ENCODE measurements at regions not wholly inside any gene's neighbourhood (a gene's known extent, or its start where the extent isn't known, plus 50 kb on each side); places are given as distances from the start of the nearest gene placed in this dataset.

DNA sequence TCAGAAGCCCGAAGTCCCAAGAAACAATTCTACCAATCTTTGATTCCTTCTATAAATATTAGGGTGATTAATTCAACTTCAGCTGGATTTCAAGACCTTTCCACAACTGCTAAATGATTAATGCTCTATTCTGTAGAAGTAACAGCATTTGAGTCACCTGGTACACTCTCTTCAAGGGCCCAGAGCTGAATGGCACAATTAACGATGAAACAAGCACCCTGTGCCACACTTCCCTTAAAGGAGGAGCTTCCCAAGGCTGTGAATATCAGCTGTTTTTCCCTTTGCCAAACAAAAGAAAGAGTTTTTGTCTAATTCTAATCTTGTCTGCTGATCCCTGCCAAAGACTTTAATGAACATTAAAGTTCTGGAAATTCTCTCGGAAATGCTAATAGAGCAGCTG is 56.0 kb downstream of the BOD1L2 start:
- DNase-seq: no peak

DNA sequence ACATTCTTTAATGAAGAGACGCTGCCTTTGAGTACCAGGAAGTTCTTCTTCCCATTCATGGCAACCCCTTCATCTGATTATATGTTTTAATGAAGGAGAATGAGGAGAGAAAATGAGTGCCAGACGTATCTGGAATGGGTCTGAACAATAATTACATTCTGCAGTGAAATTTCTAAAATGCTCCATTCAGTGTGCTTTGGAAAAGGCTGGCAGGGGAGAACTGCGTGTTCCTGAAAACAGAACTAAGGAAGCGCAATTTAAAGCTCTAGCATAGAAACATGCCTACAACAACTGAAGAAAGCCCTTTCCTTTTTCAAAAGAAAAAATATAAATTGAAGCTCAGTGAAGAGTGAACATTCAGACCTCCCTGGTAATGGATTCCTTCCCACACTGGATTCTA is 58.8 kb downstream of the BOD1L2 start:
- DNase-seq: no peak

DNA sequence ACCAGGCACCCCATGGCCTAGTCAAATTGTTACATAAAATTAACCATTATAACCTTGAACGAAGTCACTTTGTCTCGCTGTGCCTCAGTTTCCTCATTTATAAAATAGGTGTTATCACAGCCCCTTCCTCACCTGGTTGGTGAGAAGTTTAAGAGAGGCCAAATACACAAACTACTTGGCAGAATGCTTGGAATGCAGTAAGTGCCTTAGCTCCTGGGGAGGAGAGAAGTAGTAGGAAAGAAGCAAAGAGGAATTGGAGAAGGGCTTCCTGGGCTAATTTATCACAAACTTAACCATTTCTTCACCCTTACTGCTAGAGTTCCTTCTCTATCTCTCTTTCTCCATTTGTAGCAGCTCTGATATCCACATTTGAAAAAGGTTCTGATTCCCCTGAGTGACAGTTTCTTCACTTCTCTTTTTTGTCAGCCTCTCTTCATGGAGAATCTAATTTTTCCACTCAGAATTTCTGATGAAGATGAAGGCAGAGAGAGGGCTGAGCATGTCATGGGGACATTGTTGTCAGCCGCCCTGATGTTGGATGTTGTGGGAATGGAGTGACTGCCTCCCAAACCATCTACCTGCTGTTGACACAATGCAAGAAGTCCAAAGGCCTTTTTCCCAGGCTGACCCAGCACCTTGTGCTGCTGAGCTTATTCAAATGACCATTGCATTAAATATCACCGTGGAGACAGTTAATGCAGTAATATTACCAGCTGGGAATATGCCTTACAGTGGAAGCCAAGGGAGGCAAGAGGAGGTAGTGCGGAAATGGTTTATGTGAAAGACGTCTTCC is 60.4 kb downstream of the BOD1L2 start:
- no peak for DNase-seq

DNA sequence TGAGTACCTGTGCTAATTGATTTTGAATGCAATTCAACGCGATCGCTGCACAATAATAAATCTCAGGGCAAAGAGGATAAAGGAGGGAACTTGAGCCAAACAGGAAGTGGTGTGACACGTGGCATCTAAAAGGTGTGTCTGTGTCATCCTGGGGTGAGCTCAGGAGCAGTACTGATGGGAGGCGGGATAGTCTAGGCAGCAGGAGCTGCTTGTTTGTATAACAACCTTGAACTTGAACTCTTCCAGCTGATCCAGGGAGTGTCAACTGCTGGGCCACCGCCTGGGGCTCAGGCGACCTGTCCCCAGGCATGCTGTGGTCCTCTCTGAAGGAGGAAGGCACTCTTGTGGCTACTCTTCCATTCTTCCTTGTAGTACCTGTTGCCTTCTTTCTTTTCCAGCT is 61.2 kb downstream of the BOD1L2 start:
- DNase-seq: no peak

DNA sequence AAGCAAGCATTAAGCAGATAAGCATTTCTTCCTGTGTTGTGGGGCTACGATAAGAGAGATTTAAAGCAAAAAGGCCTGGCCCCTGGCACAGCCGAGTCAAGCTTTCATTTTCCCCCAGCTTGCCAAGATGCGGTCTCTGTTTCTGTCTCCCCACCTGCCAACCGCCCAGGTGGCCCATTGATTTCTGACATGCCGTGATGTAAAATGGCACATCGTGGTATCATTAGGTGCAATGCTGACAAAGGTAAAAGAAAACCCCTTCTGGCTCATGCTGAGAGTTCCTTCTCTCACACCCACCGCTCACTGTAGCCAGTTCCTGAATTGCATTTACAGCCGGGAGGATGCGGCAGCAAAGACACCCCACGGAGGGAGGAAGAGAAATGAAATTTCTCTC is 62.8 kb downstream of the BOD1L2 start:
- no peak for DNase-seq

DNA sequence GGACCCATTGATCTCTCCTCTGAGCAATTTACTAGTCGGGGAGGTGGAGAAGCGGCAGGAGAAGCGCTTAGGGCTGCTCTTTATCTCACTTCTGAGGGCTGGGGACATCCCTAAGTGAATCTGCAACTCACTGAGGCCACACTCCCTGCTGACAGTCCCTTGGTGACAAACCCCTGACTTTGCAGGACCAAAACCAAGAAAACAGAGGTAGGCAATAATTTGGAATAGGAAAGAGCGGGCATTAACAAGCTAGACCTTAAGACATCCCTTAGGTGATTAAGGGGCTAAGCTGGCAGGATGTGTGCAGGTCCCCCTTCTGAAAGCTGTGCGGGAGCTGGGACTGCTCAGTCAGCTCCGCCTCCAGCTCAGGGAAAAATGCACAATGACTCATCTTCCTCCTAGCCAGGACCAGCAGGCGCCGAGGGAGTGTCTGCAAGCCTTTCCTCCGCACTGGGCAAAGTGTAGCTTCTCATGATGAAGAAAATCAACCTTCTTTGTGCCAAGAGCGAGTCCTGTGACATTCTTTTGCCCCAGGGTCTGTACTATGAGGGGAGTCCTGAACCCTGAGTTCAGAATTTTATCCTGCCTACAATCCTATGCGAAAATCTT is 63.3 kb downstream of the BOD1L2 start:
- peak; percentile 14 for DNase-seq

DNA sequence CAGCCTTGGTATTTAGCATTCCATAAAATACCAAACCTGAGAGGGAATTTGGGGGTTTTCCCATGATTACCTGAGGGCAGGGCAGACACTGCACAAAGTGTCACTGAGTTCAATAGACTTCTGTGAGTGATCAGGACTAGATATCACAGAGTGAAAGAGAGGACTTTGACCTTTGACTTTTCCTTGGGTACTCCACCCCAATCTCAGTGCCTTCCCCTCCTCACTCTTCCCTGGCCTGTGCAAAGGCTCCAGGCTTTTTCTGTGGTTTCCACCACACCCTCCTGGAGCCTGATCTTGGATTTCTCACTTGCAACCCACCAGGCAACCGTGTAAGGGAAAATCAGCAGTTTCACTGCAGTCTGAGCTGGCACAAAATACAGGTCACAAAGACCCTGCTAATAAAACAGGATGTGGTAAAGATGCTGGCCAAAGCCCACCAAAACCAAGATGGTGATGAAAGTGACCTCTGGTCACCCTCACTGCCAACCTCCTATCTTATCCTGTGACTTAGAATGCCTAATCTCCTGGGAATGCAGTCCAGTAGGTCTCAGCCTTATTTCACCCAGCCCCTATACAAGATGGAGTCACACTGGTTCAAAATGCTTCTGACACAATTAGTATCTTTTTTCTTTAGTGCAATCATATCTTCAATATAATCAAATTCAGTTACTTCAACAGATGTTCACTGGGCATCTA is 64.0 kb downstream of the BOD1L2 start:
- no peak for DNase-seq

DNA sequence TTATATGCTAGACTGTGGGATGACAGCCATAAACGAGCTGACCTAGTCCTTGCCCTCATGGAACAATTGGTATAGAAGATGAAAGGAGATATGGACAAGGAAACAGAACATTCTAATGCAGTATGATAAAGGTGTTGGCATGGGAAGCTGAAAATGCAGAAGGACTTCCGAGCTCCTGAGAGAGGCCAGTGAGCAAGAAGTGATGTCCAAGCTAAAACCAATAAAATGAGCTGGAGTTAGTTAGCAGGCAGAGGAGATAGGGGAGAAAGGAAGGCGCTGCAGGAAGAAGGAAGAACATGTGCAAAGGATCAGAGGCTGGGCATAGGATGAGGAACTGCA is 64.5 kb downstream of the BOD1L2 start:
- no peak for DNase-seq

DNA sequence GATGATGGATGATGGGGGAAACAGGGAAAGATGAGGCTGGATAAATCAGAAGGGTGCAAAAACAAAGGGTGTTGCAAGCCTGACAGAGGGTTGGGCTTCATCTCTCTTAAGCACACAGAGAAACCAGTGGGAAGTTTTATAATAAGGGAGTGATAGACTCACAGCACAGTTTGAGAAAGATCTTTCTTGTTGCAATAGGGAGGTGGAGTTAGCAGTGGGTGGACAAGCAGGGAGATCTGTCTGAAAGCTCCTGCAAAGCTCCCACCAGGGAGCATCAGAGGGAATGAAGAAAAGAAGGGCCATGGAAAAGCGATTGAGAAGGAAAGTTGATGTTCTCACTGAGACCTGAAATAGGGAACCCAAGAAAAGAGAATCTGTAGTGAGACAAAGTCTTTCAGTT is 64.9 kb downstream of the BOD1L2 start:
- no peak for DNase-seq

DNA sequence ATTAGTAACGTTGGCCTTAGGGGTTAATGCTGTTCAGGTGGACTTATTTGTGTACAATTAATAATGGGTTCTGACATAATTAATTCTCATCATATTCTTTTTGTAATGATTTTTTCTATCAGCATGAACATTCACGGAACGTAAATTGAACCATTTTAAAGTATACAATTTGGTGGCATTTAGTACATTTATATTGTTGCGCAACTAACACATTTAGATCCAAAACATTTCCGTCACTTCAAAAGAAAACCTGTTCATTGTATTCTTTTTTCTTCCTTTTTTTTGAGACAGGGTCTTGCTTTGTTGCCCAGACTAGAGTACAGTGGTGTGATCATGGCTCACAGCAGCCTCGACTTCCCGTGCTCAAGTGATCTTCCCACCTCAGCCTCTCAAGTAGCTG is 65.8 kb downstream of the BOD1L2 start:
- no peak for DNase-seq

DNA sequence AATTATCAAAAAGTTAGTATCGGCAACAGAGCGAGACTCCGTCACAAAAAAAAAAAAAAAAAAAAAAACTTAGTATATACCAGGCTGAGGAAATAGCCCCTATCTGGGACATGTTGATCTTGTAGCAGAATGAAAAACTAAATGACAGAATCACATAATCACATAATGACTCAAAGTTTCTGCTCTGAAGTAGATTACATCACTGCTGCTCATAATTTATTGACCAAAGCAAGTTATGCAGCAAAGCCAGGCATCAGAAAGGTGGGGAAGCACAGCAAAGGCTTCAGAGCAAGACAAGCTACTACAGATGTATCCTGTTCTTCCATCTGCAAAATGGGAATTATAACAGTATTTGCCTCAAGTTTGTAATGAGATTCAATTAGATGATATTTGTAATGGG is 68.1 kb downstream of the BOD1L2 start:
- no peak for DNase-seq

DNA sequence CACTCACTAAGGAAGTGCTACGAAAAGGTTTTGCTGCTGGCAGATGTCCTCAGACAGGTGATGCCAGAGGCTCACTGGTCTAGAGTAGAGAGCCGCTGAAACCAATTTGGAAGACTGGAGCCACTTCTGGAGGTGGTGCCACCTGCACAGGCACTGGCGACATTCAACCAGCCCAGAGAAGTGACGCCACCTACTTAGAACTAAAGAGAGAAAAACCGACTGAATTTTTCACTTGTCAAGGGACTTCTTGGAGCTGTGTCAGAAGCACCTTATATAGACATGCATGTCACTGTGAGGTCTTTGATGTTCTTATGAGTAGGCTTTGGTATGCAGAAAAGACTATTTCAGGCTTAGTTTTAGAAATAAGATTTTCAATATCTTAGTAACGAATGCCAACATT is 71.4 kb downstream of the BOD1L2 start:
- DNase-seq: no peak

DNA sequence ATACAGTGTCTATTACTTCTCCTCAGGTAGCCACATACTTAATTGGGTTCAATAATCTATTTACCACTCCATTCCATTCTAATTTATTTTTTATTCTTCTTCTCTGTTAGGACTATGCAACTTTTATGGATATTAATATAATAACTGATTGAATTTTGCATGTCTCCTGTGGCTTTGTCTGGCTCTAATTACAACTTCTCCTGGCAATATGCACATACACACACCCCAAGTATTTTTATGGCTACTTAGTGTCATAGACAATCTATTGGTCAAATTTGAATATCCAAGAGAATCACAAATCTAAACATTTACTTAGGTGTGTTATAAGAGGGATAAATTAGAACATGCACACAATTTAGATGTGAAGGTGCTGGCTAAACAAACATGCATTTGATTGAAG is 73.1 kb downstream of the BOD1L2 start:
- DNase-seq: no peak

DNA sequence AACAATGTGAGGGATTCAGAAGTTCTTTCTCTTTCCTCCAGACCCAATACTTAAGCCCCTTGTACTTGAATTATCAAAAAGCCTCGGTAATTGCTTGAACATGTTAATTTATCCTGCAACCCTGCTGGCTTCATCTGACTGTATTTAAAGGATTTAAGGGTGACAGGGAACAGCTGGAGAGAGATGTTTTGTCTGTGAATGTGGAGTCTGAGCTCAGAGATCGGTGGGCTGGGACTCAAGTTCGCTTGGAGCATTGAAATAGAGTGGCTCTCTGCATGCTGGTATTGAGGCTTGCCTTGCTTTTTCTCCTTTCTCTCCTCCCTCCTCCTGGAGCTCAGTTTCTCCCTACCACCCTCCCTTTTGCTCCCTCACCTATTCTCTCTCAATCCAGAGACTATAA is 73.6 kb downstream of the BOD1L2 start:
- DNase-seq: no peak

DNA sequence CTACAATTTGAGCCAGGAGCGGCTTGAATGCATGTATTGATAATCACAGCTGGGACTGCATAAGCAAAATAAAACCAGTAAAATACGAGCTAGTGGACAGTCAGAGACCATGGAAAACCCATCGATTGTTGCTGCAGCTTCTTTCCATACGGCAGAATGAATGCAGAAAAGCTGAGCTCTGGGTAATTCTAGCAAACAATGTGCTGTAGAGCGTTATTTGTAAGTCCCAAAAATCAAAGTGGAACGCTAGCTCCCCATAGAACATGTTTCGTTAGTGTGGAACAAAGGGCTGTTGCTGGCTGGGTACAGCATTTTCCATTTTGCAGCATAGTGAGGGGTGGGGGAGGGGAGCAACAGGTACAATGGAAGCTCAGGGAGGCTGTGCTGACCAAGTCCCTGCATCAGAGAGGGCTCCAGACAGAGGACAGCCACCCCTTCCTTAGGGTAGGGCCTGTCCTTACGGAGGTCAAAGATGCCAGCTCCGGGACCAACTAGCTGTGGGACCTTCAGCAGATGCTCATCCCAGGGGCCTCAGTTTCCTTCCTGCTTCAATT is 74.1 kb downstream of the BOD1L2 start:
- no peak for DNase-seq

DNA sequence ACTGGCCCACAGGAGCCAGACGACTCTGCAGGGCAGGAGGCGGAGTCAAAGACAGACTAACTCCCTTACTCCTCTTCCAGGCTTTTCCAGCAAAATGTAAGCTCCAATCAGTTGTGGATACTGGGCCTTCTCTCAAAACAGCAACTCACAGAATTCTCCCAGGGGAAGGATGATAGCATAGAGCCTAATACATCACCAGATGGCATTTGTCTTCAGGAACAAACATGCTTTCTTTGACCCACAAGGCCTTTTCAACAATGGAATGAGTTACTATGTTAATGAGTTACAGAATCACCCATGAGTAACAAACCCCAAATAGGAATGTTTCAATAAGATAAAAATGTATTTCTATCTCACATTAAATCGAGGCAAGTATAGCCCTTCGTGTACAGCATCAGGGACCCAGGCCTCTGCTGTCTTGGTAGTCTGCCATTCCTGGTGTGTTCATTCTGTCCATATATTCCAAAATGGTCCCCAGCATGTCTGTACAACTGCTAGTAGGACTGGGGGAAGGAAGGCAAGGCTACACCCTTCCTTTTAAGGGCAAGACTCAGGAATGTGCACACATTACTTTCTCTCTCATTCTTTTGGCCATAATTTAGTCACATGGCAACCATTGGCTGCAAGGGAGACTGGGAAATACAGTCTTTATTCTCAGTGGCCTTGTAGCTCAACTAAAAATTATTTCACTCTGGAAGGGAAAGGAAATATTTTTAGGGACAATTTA is 76.4 kb downstream of the BOD1L2 start:
- no peak for DNase-seq

DNA sequence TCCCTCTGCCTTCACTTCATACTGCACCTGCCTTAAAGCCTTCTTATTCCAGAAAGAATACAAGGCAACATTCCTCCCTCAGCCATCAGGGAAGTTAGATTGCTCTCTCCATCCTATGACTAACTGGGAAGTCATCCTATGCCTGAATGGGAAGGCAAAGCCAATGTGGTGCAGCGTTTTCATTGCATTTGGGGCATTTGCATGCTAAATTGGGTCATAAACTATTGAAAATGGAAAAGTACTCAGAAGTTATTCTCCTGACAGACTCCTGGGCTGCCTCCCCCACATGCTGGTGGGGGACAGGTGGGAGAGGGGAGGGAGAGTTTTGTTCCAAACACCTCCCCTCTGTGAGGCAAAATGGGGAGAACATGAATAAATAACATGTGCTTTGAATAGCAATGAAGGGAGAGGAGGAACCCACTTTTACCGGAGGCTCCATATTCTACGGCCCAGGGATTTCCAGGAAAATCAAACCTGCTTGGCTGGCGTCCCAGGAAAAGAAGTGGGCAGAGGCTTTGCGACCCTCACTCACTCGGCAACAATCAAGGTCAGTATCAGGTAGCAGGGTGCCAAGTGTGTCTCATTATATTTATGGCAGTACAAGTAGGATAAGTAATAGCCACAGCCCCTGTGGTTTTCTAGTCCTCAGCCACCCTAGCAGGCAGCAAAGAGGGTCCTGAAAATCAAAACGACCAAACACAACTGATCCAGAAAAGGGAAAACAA is 84.1 kb downstream of the BOD1L2 start:
- DNase-seq: no peak

DNA sequence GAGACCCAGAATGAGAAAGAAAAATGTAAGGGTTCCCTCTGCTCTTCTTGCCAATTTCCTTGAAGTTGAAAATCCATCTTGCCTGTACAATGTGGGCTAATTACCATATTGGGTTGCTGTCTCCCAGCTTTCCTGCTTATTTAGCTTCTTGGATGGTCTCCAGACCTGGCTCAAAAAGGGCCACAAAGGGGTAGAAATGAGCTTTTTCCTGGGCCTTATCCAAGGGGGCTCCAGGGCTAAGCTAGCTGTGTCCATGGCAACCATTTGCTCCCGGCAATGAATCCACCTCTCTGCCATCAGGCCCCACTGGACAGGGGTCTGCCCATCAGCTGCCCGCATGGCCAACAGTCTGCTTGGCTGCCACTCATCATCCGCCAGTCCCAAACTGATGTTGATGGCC is 85.0 kb downstream of the BOD1L2 start:
- no peak for DNase-seq

DNA sequence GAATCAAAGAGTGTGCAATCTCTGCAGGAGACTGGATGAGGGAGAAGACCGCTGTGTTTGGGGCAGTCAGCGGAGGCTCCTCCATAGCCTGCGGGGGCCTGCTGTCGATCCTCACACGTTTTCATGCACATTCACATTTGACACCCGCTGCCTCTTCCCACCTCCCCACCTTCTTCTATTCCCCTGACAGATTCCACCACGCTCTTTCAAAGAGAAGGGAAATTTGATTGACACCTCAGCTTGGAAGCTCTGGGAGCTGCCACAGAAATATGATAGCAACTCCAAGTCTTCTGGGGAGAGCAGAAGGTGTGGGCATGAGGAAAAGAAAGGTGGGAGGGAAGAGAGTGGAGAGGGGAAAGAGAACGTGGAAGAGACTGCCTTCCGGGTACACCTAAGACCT is 87.5 kb downstream of the BOD1L2 start:
- no peak for DNase-seq

DNA sequence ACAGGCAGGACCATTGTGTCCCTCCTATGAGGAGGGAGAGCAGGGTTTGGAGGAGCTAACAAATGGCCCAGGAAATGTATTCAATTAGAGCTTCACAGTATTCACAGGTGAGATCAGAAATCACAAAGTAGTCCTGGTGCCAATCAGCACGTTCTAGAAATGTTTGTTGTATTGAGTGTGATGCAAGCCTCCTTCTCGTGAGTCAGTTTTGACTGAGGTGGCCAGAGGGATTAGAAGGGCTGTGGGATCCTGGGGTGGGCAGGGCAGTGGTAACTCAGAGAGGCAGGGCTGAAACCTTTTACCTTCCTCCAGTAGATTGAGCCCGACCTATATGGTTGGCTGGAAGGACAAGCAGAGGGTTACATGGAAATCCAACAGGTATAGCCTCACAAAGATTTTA is 95.0 kb downstream of the BOD1L2 start:
- DNase-seq: no peak

DNA sequence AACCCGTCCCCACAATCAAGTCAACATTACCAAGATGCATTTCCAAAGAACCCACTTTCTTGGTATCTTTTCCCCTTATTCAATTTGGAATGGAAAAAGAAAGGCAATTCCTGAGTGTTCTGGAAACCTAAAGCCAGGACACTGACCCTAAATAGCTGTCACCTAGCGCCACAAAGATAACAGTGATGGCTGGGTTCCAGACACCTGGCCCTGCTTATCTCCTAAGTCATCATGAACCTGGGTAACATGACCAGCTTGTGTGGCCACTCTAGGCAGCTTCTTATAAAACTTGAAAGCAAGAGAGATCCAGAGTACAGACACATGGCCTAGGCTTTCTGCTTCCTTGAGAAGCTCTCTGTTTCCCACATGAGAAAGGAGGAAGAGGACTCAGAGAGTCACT is 95.4 kb downstream of the BOD1L2 start:
- no peak for DNase-seq

DNA sequence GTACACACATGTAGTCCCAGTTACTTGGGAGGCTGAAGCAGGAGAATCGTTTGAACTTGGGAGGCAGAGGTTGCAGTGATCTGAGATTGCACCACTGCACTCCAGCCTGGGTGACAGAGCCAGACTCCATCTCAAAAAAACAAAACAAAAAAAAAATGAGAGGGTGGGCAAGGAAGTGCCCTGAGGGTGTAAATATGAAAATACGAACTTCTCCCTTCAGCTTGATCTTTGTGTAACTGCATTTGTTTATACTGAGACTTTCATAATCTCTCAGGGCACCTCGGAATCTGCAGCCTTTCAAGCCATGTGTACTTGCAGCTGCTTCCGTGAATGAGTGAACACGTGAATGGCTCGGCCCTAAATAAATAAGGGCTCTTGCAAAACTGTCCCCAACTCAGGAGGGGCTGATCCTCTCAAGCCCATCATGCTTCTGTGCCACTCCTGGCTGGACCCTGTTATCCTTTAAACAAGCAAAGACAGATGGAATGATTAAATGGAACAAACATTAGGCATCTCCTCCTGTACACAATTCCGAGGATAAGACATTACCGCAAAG is 96.8 kb downstream of the BOD1L2 start:
- no peak for DNase-seq

DNA sequence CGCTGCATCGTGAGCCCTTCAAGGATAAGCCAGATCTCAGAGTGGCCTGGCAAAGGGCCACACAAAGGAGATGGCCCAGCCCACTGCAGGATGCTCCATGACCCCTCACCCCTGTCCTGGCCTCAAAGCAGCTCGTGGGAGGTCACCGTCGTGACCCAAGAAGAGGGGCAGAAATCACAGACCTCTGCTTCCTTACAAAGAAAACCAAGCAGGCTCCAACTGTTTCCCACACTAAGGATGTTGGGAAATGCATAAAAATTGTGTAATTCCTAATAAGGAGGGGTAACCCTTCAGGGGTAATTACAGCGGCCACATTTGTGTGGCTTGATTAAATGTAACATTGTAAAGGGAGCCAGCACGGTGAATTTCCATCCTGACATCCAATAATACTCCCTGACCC is 102.3 kb downstream of the BOD1L2 start:
- DNase-seq: no peak

All from inflammatory macrophage treated with lipopolysaccharide for 4 hours (primary cell).